ENCODE measurements at regions not wholly inside any gene's neighbourhood (a gene's known extent, or its start where the extent isn't known, plus 50 kb on each side); places are given as distances from the start of the nearest gene placed in this dataset.

DNA sequence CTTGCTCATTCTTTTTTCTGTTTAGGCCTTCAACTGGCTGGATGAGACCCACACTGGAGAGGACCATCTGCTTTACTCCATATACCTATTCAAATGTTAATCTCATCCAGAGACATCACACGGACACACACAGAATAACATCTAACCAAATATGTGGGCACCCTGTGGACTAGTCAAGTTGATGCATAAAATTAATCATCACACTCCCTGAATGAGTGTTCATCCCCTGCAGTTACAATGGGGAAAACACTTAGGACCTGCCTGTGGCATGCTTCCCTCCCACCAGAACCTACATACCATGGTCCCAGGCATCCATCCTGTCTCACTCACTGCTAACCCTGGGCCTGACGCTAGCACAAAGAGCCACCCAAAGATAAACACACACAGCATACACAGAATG lies 112.8 kb upstream of the TEX51 start:
- no peak overlapping the region for H3K4me3 ChIP-seq (ENCODE audit: low read length)
- TF ChIP-seq, protein P1, sequence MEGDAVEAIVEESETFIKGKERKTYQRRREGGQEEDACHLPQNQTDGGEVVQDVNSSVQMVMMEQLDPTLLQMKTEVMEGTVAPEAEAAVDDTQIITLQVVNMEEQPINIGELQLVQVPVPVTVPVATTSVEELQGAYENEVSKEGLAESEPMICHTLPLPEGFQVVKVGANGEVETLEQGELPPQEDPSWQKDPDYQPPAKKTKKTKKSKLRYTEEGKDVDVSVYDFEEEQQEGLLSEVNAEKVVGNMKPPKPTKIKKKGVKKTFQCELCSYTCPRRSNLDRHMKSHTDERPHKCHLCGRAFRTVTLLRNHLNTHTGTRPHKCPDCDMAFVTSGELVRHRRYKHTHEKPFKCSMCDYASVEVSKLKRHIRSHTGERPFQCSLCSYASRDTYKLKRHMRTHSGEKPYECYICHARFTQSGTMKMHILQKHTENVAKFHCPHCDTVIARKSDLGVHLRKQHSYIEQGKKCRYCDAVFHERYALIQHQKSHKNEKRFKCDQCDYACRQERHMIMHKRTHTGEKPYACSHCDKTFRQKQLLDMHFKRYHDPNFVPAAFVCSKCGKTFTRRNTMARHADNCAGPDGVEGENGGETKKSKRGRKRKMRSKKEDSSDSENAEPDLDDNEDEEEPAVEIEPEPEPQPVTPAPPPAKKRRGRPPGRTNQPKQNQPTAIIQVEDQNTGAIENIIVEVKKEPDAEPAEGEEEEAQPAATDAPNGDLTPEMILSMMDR (conservative IDR thresholded peaks at IDR 0.05; ENCODE audit: low read length), result no peak
- DNase-seq (ENCODE audit: low read depth), result no peak

GRCh38 chr2:126786765-126787164 lies 111.9 kb upstream of the TEX51 start:
- TF ChIP-seq, protein P1 (conservative IDR thresholded peaks at IDR 0.05; ENCODE audit: low read length), result no peak
- DNase-seq (ENCODE audit: low read depth), result no peak
- H3K4me3 ChIP-seq (ENCODE audit: low read length), result no peak overlapping the region

- TF ChIP-seq, protein P1 (conservative IDR thresholded peaks at IDR 0.05; ENCODE audit: low read length), result no peak
- H3K4me3 ChIP-seq (ENCODE audit: low read length), result no peak overlapping the region
- no peak for DNase-seq (ENCODE audit: low read depth)
These were observed 111.4 kb upstream of the TEX51 start for GRCh38 chr2:126787289-126787688.

DNA sequence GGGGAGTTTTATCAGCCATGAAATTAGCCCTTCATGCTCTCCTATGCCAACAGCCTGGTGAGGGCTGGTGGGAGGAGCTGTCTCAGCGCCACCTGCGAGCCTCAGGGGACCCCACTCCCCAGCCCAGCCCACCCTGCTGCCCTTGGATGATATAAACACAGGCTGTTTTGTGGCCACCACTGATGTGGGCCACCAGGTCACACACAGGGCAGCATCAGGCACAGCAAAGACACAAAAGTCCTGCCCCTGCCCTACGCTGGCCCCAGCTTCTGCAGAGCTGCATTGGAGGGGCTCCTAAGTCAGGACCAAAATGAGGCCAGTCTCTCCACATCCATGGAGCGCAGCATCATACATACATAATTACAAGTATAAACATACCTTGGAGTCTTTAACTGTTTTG lies 110.6 kb upstream of the TEX51 start:
- TF ChIP-seq, protein P1 (conservative IDR thresholded peaks at IDR 0.05; ENCODE audit: low read length), result no peak
- DNase-seq (ENCODE audit: low read depth), result no peak

GRCh38 chr2:126788652-126789051 lies 110.0 kb upstream of the TEX51 start:
- no peak for DNase-seq (ENCODE audit: low read depth)
- H3K4me3 ChIP-seq (ENCODE audit: low read length), result no peak overlapping the region
- TF ChIP-seq, protein P1 (conservative IDR thresholded peaks at IDR 0.05; ENCODE audit: low read length), result no peak

More for the DNA sequence above, 110.6 kb upstream of the TEX51 start:
- H3K4me3 ChIP-seq (ENCODE audit: low read length), result no peak overlapping the region

DNA sequence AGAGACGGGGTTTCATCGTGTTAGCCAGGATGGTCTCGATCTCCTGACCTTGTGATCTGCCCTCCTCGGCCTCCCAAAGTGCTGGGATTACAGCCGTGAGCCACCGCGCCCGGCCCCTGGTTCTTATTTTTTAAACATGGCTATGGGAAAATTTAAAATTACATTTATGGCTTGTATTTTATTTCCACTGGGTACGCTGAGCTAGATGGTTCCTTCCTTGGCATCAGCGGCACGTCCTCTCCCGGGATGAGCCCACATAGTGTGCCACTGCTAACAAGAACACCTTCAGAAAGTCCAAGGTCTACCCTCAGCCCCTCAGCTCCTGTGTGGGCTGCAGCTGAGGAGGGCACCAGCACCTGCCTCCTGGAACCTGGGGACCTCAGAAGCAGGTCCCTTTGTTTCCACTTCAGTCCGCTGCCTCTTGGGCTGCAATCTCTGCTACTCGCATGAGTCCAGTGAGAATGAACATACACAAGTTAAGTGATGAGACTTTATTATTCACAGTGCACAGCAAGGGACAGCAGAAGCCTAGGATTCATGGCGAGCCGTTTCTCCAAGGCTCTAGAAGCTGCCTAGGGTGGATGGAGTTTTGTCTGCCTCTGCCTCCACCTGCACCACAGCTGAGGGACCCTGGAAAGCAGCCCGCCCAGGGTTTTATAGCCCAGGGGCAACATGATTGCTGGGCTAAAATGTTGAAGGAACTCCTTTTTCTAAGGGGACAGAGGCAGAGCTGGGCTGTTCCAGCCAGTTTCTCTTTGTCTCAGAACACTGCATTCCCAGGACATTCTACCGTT lies 107.5 kb upstream of the TEX51 start:
- TF ChIP-seq, protein P1 (conservative IDR thresholded peaks at IDR 0.05; ENCODE audit: low read length), result no peak
- no peak overlapping the region for H3K4me3 ChIP-seq (ENCODE audit: low read length)
- DNase-seq (ENCODE audit: low read depth), result no peak

- no peak for DNase-seq (ENCODE audit: low read depth)
- no peak overlapping the region for H3K4me3 ChIP-seq (ENCODE audit: low read length)
- TF ChIP-seq, protein P1 (conservative IDR thresholded peaks at IDR 0.05; ENCODE audit: low read length), result no peak
These were observed 106.5 kb upstream of the TEX51 start for GRCh38 chr2:126792186-126792585.
